PFSK-1 (cell line): ENCODE measurements at regions not wholly inside any gene's neighbourhood (a gene's known extent, or its start where the extent isn't known, plus 50 kb on each side); places are given as distances from the start of the nearest gene placed in this dataset.

Experiments used
- FOXP2 ChIP-seq: optimal IDR thresholded peaks from 2 replicates; pipeline ENCODE3; 2011; ENCODE audit warnings: borderline replicate concordance, control low read depth, inconsistent platforms; ENCODE audit not compliant: insufficient read depth; ENCODE audit errors: extremely low read length, extremely low read depth
- POLR2AphosphoS5 ChIP-seq: IDR thresholded peaks from 2 replicates; pipeline ENCODE4 v1.6.1; 2012; ENCODE audit warnings: low read depth, mild to moderate bottlenecking, control low read depth, low read length, moderate library complexity
- SIN3A ChIP-seq: IDR thresholded peaks from 2 replicates; pipeline ENCODE4 v1.6.1; 2012; ENCODE audit warnings: mild to moderate bottlenecking, low read length, moderate library complexity, borderline replicate concordance; ENCODE audit not compliant: insufficient read depth

DNA sequence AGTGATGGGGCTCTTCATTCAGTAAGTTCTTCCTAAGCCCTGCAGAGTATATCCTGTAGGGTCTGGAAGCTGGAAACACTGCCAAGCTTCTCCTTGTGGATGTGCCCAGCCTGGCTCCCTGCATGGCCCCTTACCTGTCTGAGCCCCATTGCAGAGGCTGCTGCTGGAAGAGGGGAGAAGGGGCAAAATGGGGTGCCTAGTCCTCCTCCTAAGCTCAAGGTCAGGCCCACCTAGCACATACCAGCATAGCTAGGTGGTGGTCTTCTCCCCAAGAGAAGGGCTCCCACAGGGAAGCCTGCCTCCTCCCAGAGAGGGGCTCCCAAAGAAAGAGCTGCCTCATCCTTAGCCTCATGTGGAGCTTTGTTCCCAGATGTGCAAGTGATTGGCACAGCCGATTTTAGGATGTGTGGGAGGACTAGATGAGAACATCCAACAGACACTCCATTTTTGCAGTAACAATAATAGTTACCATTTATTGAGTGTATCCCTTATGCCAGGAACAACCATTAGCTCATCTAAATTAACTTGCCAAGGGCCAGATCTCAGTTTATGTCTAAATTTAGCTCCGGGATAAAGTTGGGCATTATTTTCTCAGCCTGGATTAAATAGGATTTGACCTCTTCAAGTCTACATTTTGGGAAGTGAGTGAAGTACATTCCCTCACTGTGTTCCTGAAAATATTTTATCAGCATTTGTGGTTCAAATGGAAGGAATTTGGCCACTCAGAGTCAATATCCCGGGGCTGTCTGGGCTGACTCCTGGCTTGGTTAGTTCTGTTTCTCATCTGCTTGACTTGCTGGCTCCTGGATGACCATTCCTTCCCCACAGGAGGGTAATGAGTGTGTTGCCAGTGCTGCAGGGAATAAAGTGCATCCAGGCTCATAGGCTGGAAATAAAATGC is 291.1 kb upstream of the ROPN1 start:
- TF ChIP-seq FOXP2, result no peak
- TF ChIP-seq POLR2AphosphoS5, result no peak
- TF ChIP-seq SIN3A, result no peak
